IMR-90 (cell line): ENCODE measurements at regions not wholly inside any gene's neighbourhood (a gene's known extent, or its start where the extent isn't known, plus 50 kb on each side); places are given as distances from the start of the nearest gene placed in this dataset.

Experiments
- BHLHE40 ChIP-seq: fragments of 150-350 bp; IDR thresholded peaks from 2 replicates; pipeline ENCODE4 v1.6.1; 2016; ENCODE audit warnings: mild to moderate bottlenecking, low read depth, low read length
- CEBPB ChIP-seq: IDR thresholded peaks from 2 replicates; pipeline ENCODE4 v1.6.1; 2012; ENCODE audit warnings: low read depth, low read length, improper control_type of control experiment
- CHD1 ChIP-seq: IDR thresholded peaks from 2 replicates; pipeline ENCODE4 v1.6.1; 2012; ENCODE audit warnings: low read depth, low read length, improper control_type of control experiment
- CTCF ChIP-seq: conservative IDR thresholded peaks from 2 replicates; pipeline ENCODE4 v1.5.1; 2012; ENCODE audit warnings: mild to moderate bottlenecking, low read depth, low read length, improper control_type of control experiment
- MAFK ChIP-seq: IDR thresholded peaks from 2 replicates; pipeline ENCODE4 v1.6.1; 2012; ENCODE audit warnings: low read depth, low read length, improper control_type of control experiment
- MAZ ChIP-seq: IDR thresholded peaks from 2 replicates; pipeline ENCODE4 v1.6.1; 2012; ENCODE audit warnings: low read depth, mild to moderate bottlenecking, low read length, improper control_type of control experiment, moderate library complexity, borderline replicate concordance
- MXI1 ChIP-seq: IDR thresholded peaks from 2 replicates; pipeline ENCODE4 v1.6.1; 2012; ENCODE audit warnings: low read depth, mild to moderate bottlenecking, low read length, moderate library complexity, borderline replicate concordance
- POLR2A ChIP-seq: IDR thresholded peaks from 2 replicates; pipeline ENCODE4 v1.6.1; 2012; ENCODE audit warnings: mild to moderate bottlenecking, low read depth, low read length
- RAD21 ChIP-seq: IDR thresholded peaks from 2 replicates; pipeline ENCODE4 v1.6.1; 2012; ENCODE audit warnings: low read length, improper control_type of control experiment
- RCOR1 ChIP-seq: IDR thresholded peaks from 2 replicates; pipeline ENCODE4 v1.6.1; 2012; ENCODE audit warnings: mild to moderate bottlenecking, low read length, improper control_type of control experiment; ENCODE audit not compliant: insufficient replicate concordance
- RFX5 ChIP-seq: IDR thresholded peaks from 2 replicates; pipeline ENCODE4 v1.8.0; 2012; ENCODE audit warnings: low read depth, mild to moderate bottlenecking, low read length, moderate library complexity
- SMC3 ChIP-seq: fragments of 150-350 bp; IDR thresholded peaks from 2 replicates; pipeline ENCODE4 v1.6.1; 2016; ENCODE audit warnings: low read depth, mild to moderate bottlenecking, antibody characterized with exemption, low read length, moderate library complexity

GRCh38 chr6:97958134-97958533 is 675.1 kb upstream of the MMS22L start:
- TF ChIP-seq RCOR1: no peak
- TF ChIP-seq CTCF: no peak
- TF ChIP-seq SMC3: no peak
- TF ChIP-seq MXI1: no peak
- TF ChIP-seq CHD1: no peak
- no peak for TF ChIP-seq RFX5
- TF ChIP-seq CEBPB: no peak
- TF ChIP-seq BHLHE40: no peak
- TF ChIP-seq POLR2A: no peak
- no peak for TF ChIP-seq MAZ
- no peak for TF ChIP-seq MAFK
- TF ChIP-seq RAD21: no peak
